Gastrocnemius medialis (tissue), 4 donors: ENCODE measurements at regions not wholly inside any gene's neighbourhood (a gene's known extent, or its start where the extent isn't known, plus 50 kb on each side); places are given as distances from the start of the nearest gene placed in this dataset.

Experiments
- POLR2A ChIP-seq, 2 donors: fragments of 450-650 bp; IDR thresholded peaks; one replicate each; pipeline ENCODE4 v1.6.1; 2017; ENCODE audit warnings: antibody characterized with exemption in 2 of 2, mild to moderate bottlenecking in 2 of 2, moderate library complexity in 2 of 2
- TF ChIP-seq, protein P1 (sequence below), 5 experiments: fragments of 450-650 bp in 3 of 5; fragments of 200-600 bp in 2 of 5; sonication (generic) in 2 of 5; IDR thresholded peaks in 4 of 5; conservative IDR thresholded peaks in 1 of 5; 1 replicate in 4 of 5; 2 replicates in 1 of 5; pipeline ENCODE4 v1.5.1; 2016 to 2019; ENCODE audit warnings: antibody characterized with exemption in 5 of 5, mild to moderate bottlenecking in 3 of 5, moderate library complexity in 3 of 5

DNA sequence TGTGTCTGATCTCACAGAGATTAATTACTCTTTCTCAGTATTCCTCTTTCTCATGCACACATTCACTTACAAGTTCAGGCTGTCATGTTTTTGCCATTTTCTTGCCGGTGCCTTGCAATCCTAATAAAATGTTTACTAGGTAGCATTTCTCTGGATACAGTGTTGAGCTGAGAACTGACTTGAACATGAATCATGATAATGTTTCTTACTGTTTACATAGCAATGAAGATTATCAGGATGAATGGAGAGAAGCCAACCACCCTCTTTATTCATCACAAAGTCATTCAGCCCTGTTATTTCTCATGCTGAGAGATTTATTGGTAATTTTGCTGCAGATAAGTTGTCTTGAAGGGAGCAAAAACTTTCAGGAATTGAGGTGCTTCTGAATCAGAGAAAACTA lies 185.5 kb upstream of the ECI2 start:
- no peak for TF ChIP-seq POLR2A (IDR thresholded peaks at IDR 0.05)
- TF ChIP-seq, protein P1, sequence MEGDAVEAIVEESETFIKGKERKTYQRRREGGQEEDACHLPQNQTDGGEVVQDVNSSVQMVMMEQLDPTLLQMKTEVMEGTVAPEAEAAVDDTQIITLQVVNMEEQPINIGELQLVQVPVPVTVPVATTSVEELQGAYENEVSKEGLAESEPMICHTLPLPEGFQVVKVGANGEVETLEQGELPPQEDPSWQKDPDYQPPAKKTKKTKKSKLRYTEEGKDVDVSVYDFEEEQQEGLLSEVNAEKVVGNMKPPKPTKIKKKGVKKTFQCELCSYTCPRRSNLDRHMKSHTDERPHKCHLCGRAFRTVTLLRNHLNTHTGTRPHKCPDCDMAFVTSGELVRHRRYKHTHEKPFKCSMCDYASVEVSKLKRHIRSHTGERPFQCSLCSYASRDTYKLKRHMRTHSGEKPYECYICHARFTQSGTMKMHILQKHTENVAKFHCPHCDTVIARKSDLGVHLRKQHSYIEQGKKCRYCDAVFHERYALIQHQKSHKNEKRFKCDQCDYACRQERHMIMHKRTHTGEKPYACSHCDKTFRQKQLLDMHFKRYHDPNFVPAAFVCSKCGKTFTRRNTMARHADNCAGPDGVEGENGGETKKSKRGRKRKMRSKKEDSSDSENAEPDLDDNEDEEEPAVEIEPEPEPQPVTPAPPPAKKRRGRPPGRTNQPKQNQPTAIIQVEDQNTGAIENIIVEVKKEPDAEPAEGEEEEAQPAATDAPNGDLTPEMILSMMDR (IDR thresholded peaks at IDR 0.05 in 4 of 5, conservative IDR thresholded peaks at IDR 0.05 in 1 of 5) = no peak
